ENCODE measurements at regions not wholly inside any gene's neighbourhood (a gene's known extent, or its start where the extent isn't known, plus 50 kb on each side); places are given as distances from the start of the nearest gene placed in this dataset.
A peak's percentile ranks its signal among the peaks of the same experiment; 100 is the strongest.

- DNase-seq (ENCODE audit: low spot score): no peak
Observed at GRCh38 chr2:128980475-128980874, 661.8 kb upstream of the HS6ST1 start.

- no peak for DNase-seq (ENCODE audit: low spot score)
Observed at GRCh38 chr2:128981353-128981752, 662.7 kb upstream of the HS6ST1 start.

DNA sequence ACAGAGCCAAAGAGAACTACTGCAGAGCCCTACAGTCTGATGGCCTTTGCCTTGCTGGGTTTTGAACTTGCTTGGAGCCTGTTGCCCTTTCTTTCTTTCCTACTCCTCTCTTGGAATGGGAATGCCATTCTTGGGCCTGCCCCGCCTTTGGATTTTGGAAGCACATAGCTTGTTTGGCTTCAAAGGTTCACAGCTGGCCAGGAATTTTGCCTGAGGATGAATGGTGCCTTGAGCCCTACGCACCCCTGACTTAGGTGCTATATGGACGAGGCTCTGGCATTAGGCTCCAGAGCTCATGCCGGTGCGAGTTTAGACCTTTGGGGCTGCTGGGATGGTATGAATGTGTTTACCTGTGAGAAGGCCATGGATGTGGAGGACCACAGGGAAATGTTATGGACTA is 663.3 kb upstream of the HS6ST1 start:
- DNase-seq (ENCODE audit: low spot score): no peak

GRCh38 chr2:128982670-128983069 is 664.0 kb upstream of the HS6ST1 start:
- DNase-seq (ENCODE audit: low spot score): no peak

- no peak for DNase-seq (ENCODE audit: low spot score)
Observed at GRCh38 chr2:128983094-128983493, 664.4 kb upstream of the HS6ST1 start.

DNA sequence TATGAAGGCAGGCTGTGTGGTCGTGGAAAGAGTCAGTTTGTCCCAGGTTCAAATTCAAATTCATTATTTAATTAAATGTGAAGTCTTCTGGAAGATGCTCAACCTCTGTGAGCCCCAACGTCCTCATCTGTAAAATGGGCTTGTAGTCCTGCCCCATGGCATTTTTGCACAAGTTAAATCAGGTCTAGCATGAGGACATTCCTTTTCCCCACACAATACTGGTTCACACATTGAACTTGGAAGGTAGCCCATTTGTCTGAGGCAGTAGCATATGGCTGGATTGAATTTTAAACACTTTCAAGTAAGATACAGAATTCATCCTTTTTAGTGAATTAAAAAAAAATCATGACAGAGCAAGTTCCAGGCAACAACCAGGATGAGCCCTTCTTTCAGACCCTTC is 665.4 kb upstream of the HS6ST1 start:
- no peak for DNase-seq (ENCODE audit: low spot score)

GRCh38 chr2:128984855-128985254 is 666.2 kb upstream of the HS6ST1 start:
- no peak for DNase-seq (ENCODE audit: low spot score)

DNA sequence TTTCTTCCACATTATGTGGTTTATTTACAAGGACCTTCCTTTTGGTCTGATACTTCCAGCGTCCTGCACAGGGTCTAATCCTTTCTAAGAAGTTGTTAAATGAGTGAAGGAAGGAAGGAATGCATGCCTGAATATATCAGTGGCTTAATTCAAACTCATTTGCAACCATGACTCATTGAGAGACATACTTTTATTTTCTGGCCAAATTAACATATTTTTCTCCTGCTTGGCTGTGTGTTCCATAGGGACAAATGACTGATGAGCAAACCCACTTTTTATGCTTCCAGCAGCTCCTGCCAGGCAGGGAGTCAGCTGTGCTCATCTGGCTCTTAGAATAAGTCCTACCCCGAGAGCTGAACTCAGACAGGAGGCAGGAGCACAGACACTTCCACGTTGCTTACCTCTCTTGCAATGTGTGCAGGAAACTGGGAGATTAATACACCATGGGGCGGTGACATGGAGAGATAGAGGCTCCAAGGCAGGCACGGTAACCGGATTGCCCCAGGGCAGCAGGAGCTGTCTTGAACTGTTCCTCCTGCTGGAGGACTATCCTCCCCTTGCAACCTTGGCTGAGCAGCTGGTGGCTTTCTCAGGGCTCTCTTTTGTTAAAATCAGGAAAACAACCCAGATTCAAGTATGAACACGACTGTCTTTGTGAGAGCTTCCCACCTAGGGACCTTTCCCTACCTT is 667.5 kb upstream of the HS6ST1 start:
- DNase-seq (ENCODE audit: low spot score): peak; percentile 31

DNA sequence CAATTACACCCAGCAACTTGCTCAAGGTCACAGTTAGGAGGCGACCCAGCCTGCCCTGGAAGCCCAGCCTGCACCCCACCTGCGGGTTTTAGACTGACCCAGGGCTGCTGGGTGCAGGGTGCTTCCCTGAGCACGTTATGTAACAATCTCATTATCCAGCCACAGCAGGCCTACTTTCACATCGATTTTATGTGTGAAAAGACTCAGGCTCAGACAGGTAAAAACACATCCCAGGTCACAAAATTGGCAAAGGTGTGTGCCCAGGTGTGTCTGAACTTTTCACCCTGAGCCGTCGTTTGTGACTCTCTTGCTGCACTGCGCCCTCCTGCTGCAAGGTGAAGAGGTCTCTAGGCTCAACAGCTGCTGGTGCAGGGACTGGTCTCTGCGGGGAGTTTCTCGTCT is 668.2 kb upstream of the HS6ST1 start:
- no peak for DNase-seq (ENCODE audit: low spot score)

- no peak for DNase-seq (ENCODE audit: low spot score)
Observed at GRCh38 chr2:128988326-128988725, 669.7 kb upstream of the HS6ST1 start.

- no peak for DNase-seq (ENCODE audit: low spot score)
Observed at GRCh38 chr2:128988967-128989366, 670.3 kb upstream of the HS6ST1 start.

GRCh38 chr2:128995086-128995485 is 676.4 kb upstream of the HS6ST1 start:
- DNase-seq (ENCODE audit: low spot score): no peak

DNA sequence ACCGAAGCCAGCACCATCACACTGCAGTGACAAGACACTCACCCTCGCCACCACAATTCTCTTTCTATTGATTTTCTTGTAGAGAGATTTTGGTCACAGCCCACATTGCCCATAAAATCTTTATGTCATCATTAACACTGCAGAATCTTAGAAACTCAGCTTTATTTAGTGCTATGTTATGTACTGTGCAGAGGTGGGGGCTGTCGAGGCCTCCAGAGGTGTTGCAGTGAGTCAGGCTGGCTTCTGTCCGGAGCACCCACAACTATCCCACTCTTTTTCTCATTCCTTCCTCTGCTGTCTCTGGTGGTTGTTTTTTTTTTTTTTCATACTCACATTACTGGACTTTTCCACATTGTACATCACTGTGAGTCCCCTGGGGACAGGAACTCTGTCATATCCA is 677.4 kb upstream of the HS6ST1 start:
- no peak for DNase-seq (ENCODE audit: low spot score)

- DNase-seq (ENCODE audit: low spot score): no peak
Observed at GRCh38 chr2:128997166-128997866, 678.6 kb upstream of the HS6ST1 start.

- DNase-seq (ENCODE audit: low spot score): no peak
Observed at GRCh38 chr2:129001926-129002325, 683.3 kb upstream of the HS6ST1 start.

GRCh38 chr2:129002751-129003150 is 684.1 kb upstream of the HS6ST1 start:
- DNase-seq (ENCODE audit: low spot score): no peak

- DNase-seq (ENCODE audit: low spot score): no peak
Observed at GRCh38 chr2:129004485-129004884, 685.8 kb upstream of the HS6ST1 start.

GRCh38 chr2:129004940-129005490 is 686.3 kb upstream of the HS6ST1 start:
- DNase-seq (ENCODE audit: low spot score): no peak

GRCh38 chr2:129006135-129006886 is 687.6 kb upstream of the HS6ST1 start:
- DNase-seq (ENCODE audit: low spot score): no peak

DNA sequence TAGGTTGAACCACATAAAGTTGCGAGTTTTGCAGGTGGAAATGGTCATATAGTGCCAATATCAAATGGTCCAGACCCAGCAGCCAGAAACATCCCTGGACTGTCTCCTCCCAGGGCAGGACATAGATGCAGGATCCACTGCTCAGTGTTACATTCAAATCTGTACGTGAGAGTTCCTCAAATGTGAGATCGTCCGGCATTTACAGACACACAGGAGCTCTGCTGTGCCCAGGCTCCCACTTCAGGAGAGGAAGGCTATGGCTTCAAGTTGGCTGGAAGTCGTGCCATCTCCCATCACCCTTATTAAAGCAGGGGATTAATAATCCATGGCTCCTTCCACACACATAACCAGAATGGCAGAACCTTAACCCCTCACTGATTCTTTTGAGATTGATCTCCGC is 688.2 kb upstream of the HS6ST1 start:
- DNase-seq (ENCODE audit: low spot score): no peak

- DNase-seq (ENCODE audit: low spot score): no peak
Observed at GRCh38 chr2:129008055-129008880, 689.6 kb upstream of the HS6ST1 start.
